ENCODE measurements at regions not wholly inside any gene's neighbourhood (a gene's known extent, or its start where the extent isn't known, plus 50 kb on each side); places are given as distances from the start of the nearest gene placed in this dataset.

DNA sequence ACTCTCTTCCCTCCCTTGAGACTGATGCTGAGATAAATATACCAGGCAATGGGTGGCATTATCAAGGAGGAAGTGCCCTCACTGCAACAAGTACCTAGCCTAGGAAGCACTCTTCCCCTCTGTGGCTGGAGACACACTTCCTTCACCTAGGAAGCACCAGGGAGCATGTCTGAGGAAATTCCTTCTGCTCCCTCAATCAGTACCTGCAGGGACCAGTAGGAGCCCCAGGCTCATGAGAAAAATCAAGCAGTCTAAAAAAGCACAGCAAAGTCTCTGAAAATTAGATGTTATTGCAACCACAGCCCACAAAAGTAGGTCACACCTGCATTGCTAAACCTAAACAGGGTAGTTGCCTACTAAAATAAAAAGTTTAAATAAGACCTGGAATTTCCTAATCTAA lies 78.2 kb upstream of the TRPM1 start:
- BruUV-seq (replicated peaks): no TSS peak
- Histone ChIP-seq H3F3A (ENCODE audit: low read length, unreplicated experiment) (no peaks in the 10 kb centered on the region), H2AFZ (ENCODE audit: low read length) (no peak overlapping the region), H3K27ac (ENCODE audit: low read length) (no peak overlapping the region), H3K27me3 (ENCODE audit: low read length) (0 out of 2 replicates have a peak, but pooled peaks cover 5% of the 10 kb centered on the region), H3K4me1 (ENCODE audit: insufficient read depth, low read length) (no peaks in the 10 kb centered on the region), H3K9me3 (ENCODE audit: low read length) (no peaks in the 10 kb centered on the region), H3K79me2 (ENCODE audit: low read length) (no peaks in the 10 kb centered on the region), H3K9me2 (replicated peaks; ENCODE audit: low read length) (no peaks in the 10 kb centered on the region), H3K36me3 (ENCODE audit: low read depth, low read length) (no peaks in the 10 kb centered on the region), H3K9ac (ENCODE audit: low read length) (no peak overlapping the region), H4K20me1 (ENCODE audit: low read length) (no peaks in the 10 kb centered on the region), H3K4me2 (ENCODE audit: low read length) (no peak overlapping the region), H3K4me3 (ENCODE audit: low read length) (no peak overlapping the region)
- TF ChIP-seq EZH2 (IDR thresholded peaks at IDR 0.05; ENCODE audit: low read length, unreplicated experiment): no peak
- TF ChIP-seq CTCF (conservative IDR thresholded peaks at IDR 0.05; ENCODE audit: low read depth, low read length): no peak
- TF ChIP-seq EZH2phosphoT487 (IDR thresholded peaks at IDR 0.05; ENCODE audit: borderline replicate concordance, low read length): no peak
- ChIA-PET POLR2A (ENCODE audit: unreplicated experiment) (no interaction called here), CTCF (no interaction called here)
- ATAC-seq: no peak
- no peak for DNase-seq
- intact Hi-C loops (cut with micrococcal nuclease): no loop called here

DNA sequence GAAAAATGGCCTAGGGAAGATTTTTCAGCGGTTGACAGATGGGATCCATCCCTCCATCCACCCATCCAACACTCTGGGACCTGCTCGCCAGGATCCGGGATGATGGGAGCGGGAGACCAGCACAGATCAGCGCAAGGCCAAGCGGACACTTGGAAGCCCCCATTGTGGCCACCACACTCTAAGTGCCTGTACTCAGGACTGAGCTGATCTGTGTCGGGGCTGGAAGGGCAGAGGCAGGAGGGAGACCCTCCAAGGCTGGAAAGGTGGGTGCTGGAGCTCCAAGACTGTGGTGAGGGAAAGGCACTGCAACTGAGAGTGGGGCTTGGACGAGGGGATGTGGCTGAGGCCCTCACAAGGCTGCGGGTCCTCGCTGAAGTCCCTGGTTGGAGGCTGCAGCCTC lies 91.8 kb upstream of the TRPM1 start:
- ChIA-PET POLR2A (ENCODE audit: unreplicated experiment) (no interaction called here), CTCF (no interaction called here)
- TF ChIP-seq CTCF (conservative IDR thresholded peaks at IDR 0.05; ENCODE audit: low read depth, low read length) (no peak), EZH2phosphoT487 (IDR thresholded peaks at IDR 0.05; ENCODE audit: borderline replicate concordance, low read length) (no peak), EZH2 (IDR thresholded peaks at IDR 0.05; ENCODE audit: low read length, unreplicated experiment) (no peak)
- intact Hi-C loops (cut with micrococcal nuclease): no loop called here
- Histone ChIP-seq H3K4me2 (ENCODE audit: low read length) (no peak overlapping the region), H3K27ac (ENCODE audit: low read length) (no peak overlapping the region), H3K9me3 (ENCODE audit: low read length) (no peaks in the 10 kb centered on the region), H3K27me3 (ENCODE audit: low read length) (peaks cover 18% of the 10 kb centered on the region; the same call in 1 of the 2 replicates), H4K20me1 (ENCODE audit: low read length) (no peaks in the 10 kb centered on the region), H3K4me1 (ENCODE audit: insufficient read depth, low read length) (no peaks in the 10 kb centered on the region), H3K9me2 (replicated peaks; ENCODE audit: low read length) (no peaks in the 10 kb centered on the region), H3K4me3 (ENCODE audit: low read length) (no peak overlapping the region), H3K9ac (ENCODE audit: low read length) (no peak overlapping the region), H3K79me2 (ENCODE audit: low read length) (no peaks in the 10 kb centered on the region), H3F3A (ENCODE audit: low read length, unreplicated experiment) (no peaks in the 10 kb centered on the region), H3K36me3 (ENCODE audit: low read depth, low read length) (no peaks in the 10 kb centered on the region), H2AFZ (ENCODE audit: low read length) (no peak overlapping the region)
- DNase-seq (no peak), ATAC-seq (no peak)
- no TSS peak for BruUV-seq (replicated peaks)

DNA sequence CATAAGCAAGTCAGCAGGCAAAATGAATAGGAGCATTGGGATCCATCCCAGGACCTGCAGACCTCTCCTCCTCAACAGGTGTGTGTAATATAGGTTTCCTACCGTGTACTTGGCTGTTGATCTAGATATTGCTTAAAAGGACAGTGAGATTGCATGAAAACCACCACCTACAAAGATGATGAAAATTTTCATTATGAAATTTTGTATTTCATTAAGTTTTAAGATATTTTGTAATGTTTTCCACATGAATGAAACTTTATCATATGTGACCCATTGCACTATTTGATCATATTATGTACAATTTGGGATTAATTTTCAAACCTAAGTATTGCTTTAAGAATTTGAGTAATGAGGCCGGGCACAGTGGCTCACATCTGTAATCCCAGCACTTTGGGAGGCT lies 94.3 kb upstream of the TRPM1 start:
- DNase-seq: no peak
- Histone ChIP-seq H3K4me3 (ENCODE audit: low read length) (no peak overlapping the region), H3K9me2 (replicated peaks; ENCODE audit: low read length) (no peaks in the 10 kb centered on the region), H3K79me2 (ENCODE audit: low read length) (no peaks in the 10 kb centered on the region), H3F3A (ENCODE audit: low read length, unreplicated experiment) (no peaks in the 10 kb centered on the region), H3K36me3 (ENCODE audit: low read depth, low read length) (no peaks in the 10 kb centered on the region), H2AFZ (ENCODE audit: low read length) (no peak overlapping the region), H4K20me1 (ENCODE audit: low read length) (no peaks in the 10 kb centered on the region), H3K9me3 (ENCODE audit: low read length) (no peaks in the 10 kb centered on the region), H3K4me1 (ENCODE audit: insufficient read depth, low read length) (no peaks in the 10 kb centered on the region), H3K9ac (ENCODE audit: low read length) (no peak overlapping the region), H3K4me2 (ENCODE audit: low read length) (no peak overlapping the region), H3K27ac (ENCODE audit: low read length) (no peak overlapping the region), H3K27me3 (ENCODE audit: low read length) (peaks cover 18% of the 10 kb centered on the region; the same call in 1 of the 2 replicates)
- no peak for TF ChIP-seq EZH2phosphoT487 (IDR thresholded peaks at IDR 0.05; ENCODE audit: borderline replicate concordance, low read length)
- no peak for TF ChIP-seq CTCF (conservative IDR thresholded peaks at IDR 0.05; ENCODE audit: low read depth, low read length)
- no peak for TF ChIP-seq EZH2 (IDR thresholded peaks at IDR 0.05; ENCODE audit: low read length, unreplicated experiment)
- ChIA-PET POLR2A (ENCODE audit: unreplicated experiment) (no interaction called here), CTCF (no interaction called here)
- intact Hi-C loops (cut with micrococcal nuclease): no loop called here
- no peak for ATAC-seq
- BruUV-seq (replicated peaks): no TSS peak
